K562 (cell line): ENCODE measurements at regions not wholly inside any gene's neighbourhood (a gene's known extent, or its start where the extent isn't known, plus 50 kb on each side); places are given as distances from the start of the nearest gene placed in this dataset.

ENCODE experiments used
- ATAC-seq: fragments of 200-7000 bp; cut with Tn5 transposase; 3 replicates; pipeline ENCODE4 v1.9.1; 2020; ENCODE audit warnings: moderate library complexity
- BruUV-seq: library from RNA; stranded (reverse); fragments of 400-500 nt; replicated peaks from 2 replicates; lab custom pipeline; 2021; lab: Mats Ljungman, UMichigan
- CTCF ChIA-PET: fragments of 300-600 bp; formaldehyde crosslinking; extraction: SDS; loops from one replicate; lab custom pipeline; 2021; ENCODE audit warnings: low intra/inter-chr PET ratio; lab: Yijun Ruan, JAX
- POLR2A ChIA-PET: fragments of 300-600, 350-650 bp; sonication (Branson Sonifier 250); formaldehyde crosslinking; extraction: SDS; loops from one replicate; lab custom pipeline; 2021; ENCODE audit warnings: antibody characterized with exemption, inconsistent platforms; lab: Yijun Ruan, JAX
- DNase-seq, 4 experiments: peaks; one replicate each; pipeline versions ENCODE4 v3.0.0 to v3.0.0-alpha.2; 2011 to 2018; ENCODE audit warnings: low spot score in 3 of 4, mixed read lengths in 3 of 4; ENCODE audit errors: extremely low read depth in 1 of 4
- FAIRE-seq: peaks from 2 replicates; lab custom pipeline; 2011; peaks lifted over from hg19 to GRCh38; lab: Jason Lieb, UNC
- H2AFZ ChIP-seq: 2 replicates; pipeline ENCODE4 v1.6.0; 2011; ENCODE audit warnings: low read depth, low read length, control low read depth, inconsistent platforms
- H3K27ac ChIP-seq: fragments of 200-600 bp; 3 replicates; pipeline ENCODE4 v1.8.0; 2011; ENCODE audit warnings: low read depth, mild to moderate bottlenecking, control low read depth, inconsistent platforms, low read length, moderate library complexity, mixed read lengths; ENCODE audit errors: extremely low read depth
- H3K27me3 ChIP-seq, 2 experiments: fragments of 300-600 bp in 1 of 2; 2 replicates in 1 of 2; 3 replicates in 1 of 2; pipeline versions ENCODE4 v1.6.0 to v1.8.0; 2011; ENCODE audit warnings: inconsistent platforms in 2 of 2, low read length in 2 of 2, mild to moderate bottlenecking in 1 of 2, mixed read lengths in 1 of 2, moderate library complexity in 1 of 2; ENCODE audit not compliant: control insufficient read depth in 2 of 2, insufficient read depth in 2 of 2
- H3K36me3 ChIP-seq: fragments of 300-600 bp; 3 replicates; pipeline ENCODE4 v1.8.0; 2011; ENCODE audit warnings: mild to moderate bottlenecking, low read length, inconsistent platforms; ENCODE audit not compliant: control insufficient read depth, insufficient read depth
- H3K4me1 ChIP-seq, 2 experiments: fragments of 200-600 bp in 1 of 2; replicated peaks in 1 of 2; 2 replicates in 1 of 2; 3 replicates in 1 of 2; pipeline versions ENCODE4 v1.5.1 to v1.8.0; 2011; ENCODE audit warnings: inconsistent platforms in 2 of 2, low read length in 2 of 2, mild to moderate bottlenecking in 1 of 2, mixed read lengths in 1 of 2, moderate library complexity in 1 of 2; ENCODE audit not compliant: control insufficient read depth in 2 of 2, insufficient read depth in 2 of 2
- H3K4me2 ChIP-seq: 2 replicates; pipeline ENCODE4 v1.6.1; 2011; ENCODE audit warnings: low read length, control low read depth, inconsistent platforms, mixed read lengths; ENCODE audit not compliant: insufficient read depth
- H3K4me3 ChIP-seq: fragments of 200-600 bp; sonication (generic), shearing (Covaris generic); 2 replicates; pipeline ENCODE4 v1.5.1; 2016; ENCODE audit warnings: control low read depth, inconsistent platforms
- H3K79me2 ChIP-seq: fragments of 200-600 bp; 3 replicates; pipeline ENCODE4 v1.8.0; 2011; ENCODE audit warnings: low read length, inconsistent platforms; ENCODE audit not compliant: control insufficient read depth, insufficient read depth
- H3K9ac ChIP-seq, 2 experiments: 2 replicates each; pipeline versions ENCODE4 v1.6.0 to v1.6.1; 2011; ENCODE audit warnings: low read depth in 2 of 2, low read length in 2 of 2, control low read depth in 1 of 2, inconsistent platforms in 1 of 2, mild to moderate bottlenecking in 1 of 2, mixed read lengths in 1 of 2; ENCODE audit not compliant: insufficient read depth in 1 of 2
- H3K9me1 ChIP-seq: one replicate; pipeline ENCODE4 v1.6.0; 2011; ENCODE audit warnings: inconsistent platforms, mild to moderate bottlenecking, low read length, moderate library complexity; ENCODE audit not compliant: control insufficient read depth, insufficient read depth
- H3K9me3 ChIP-seq: replicated peaks from 2 replicates; pipeline ENCODE4 v1.5.1; 2011; ENCODE audit warnings: low read depth, low read length, inconsistent platforms; ENCODE audit not compliant: control insufficient read depth, insufficient read depth
- H4K20me1 ChIP-seq: replicated peaks from 2 replicates; pipeline ENCODE4 v1.6.1; 2011; ENCODE audit warnings: low read length, inconsistent platforms, mixed read lengths; ENCODE audit not compliant: control insufficient read depth, insufficient read depth
- CBX3 ChIP-seq, 2 experiments: IDR thresholded peaks; 1 replicate in 1 of 2; 2 replicates in 1 of 2; pipeline ENCODE4 v1.6.1; 2012; ENCODE audit warnings: inconsistent platforms in 2 of 2, low read length in 2 of 2, borderline replicate concordance in 1 of 2, control low read depth in 1 of 2
- COPS2 ChIP-seq: fragments of 450-650 bp; conservative IDR thresholded peaks from 2 replicates; pipeline ENCODE4 v1.6.1; 2016; ENCODE audit warnings: mild to moderate bottlenecking, moderate library complexity
- IFI16 ChIP-seq: fragments of 250-450 bp; sonication (Bioruptor Pico); IDR thresholded peaks from 2 replicates; pipeline ENCODE4 v2.1.2; 2022; ENCODE audit warnings: mild to moderate bottlenecking, inconsistent platforms
- KDM2B ChIP-seq: fragments of 250-450 bp; sonication (Bioruptor Pico); IDR thresholded peaks from 2 replicates; pipeline ENCODE4 v1.8.0; 2021; ENCODE audit warnings: mild to moderate bottlenecking, moderate library complexity
- NONO ChIP-seq, 2 experiments: fragments of 200-400 bp in 1 of 2; fragments of 450-650 bp in 1 of 2; formaldehyde crosslinking in 1 of 2; IDR thresholded peaks; 2 replicates each; pipeline ENCODE4 v1.6.1; 2017; ENCODE audit warnings: low read depth in 2 of 2, mild to moderate bottlenecking in 2 of 2, moderate library complexity in 2 of 2, low read length in 1 of 2
- NR2C1 ChIP-seq, 2 experiments: fragments of 450-650 bp; IDR thresholded peaks; 2 replicates each; pipeline ENCODE4 v1.6.1; 2017; ENCODE audit warnings: mild to moderate bottlenecking in 2 of 2, antibody characterized with exemption in 1 of 2, inconsistent platforms in 1 of 2, missing compliant biosample characterization in 1 of 2, missing genetic modification characterization in 1 of 2
- RERE ChIP-seq: sonication (generic); formaldehyde crosslinking; IDR thresholded peaks from 2 replicates; pipeline ENCODE4 v1.8.0; 2023; ENCODE audit warnings: missing genetic modification reagents, mild to moderate bottlenecking, borderline replicate concordance
- SIN3A ChIP-seq, 2 experiments: fragments of 150-350 bp in 1 of 2; IDR thresholded peaks; 2 replicates each; pipeline ENCODE4 v1.6.1; 2011 to 2016; ENCODE audit warnings: borderline replicate concordance in 2 of 2, low read depth in 2 of 2, low read length in 2 of 2, mild to moderate bottlenecking in 2 of 2, moderate library complexity in 2 of 2; ENCODE audit not compliant: control insufficient read depth in 1 of 2
- SMAD1 ChIP-seq: fragments of 150-350 bp; IDR thresholded peaks from 2 replicates; pipeline ENCODE4 v1.6.1; 2014; ENCODE audit warnings: low read length, low read depth; ENCODE audit not compliant: partially characterized antibody
- ZNF263 ChIP-seq: sonication (generic); formaldehyde crosslinking; IDR thresholded peaks from 2 replicates; pipeline ENCODE4 v1.8.0; 2022; ENCODE audit warnings: mild to moderate bottlenecking, missing genetic modification reagents, borderline replicate concordance
- ZNF431 ChIP-seq: sonication (generic); formaldehyde crosslinking; IDR thresholded peaks from 2 replicates; pipeline ENCODE4 v1.8.0; 2022; ENCODE audit warnings: mild to moderate bottlenecking, missing genetic modification reagents
- ZZZ3 ChIP-seq: fragments of 450-650 bp; IDR thresholded peaks from 2 replicates; pipeline ENCODE4 v1.6.1; 2016; ENCODE audit warnings: antibody characterized with exemption, mild to moderate bottlenecking, moderate library complexity
- WGBS: fragments of 100-300 bp; shearing (Covaris generic); methylation state at CpG from one replicate; pipeline ENCODE4 v1.1.6; 2016; ENCODE audit warnings: low coverage, mixed read lengths; ENCODE audit not compliant: insufficient coverage; ENCODE audit errors: missing lambda C conversion rate; 5-methylcytosine and 5-hydroxymethylcytosine counted together
- in situ Hi-C: fragments of 300-500 bp; cut with MboI; formaldehyde crosslinking; loops from 4 replicates; pipeline ENCODE4 v1.15.0; 2018; ENCODE audit warnings: inconsistent platforms, mixed read lengths
- intact Hi-C: fragments of 100-400 bp; cut with micrococcal nuclease; formaldehyde crosslinking; loops from 2 replicates; pipeline ENCODE4 v1.14.2; 2022

- Histone ChIP-seq H4K20me1 (no peaks in the 10 kb centered on the region), H3K9me1 (no peaks in the 10 kb centered on the region), H3K79me2 (no peaks in the 10 kb centered on the region), H3K4me2 (no peak overlapping the region), H3K9ac (no peak overlapping the region), H3K27me3 (no peaks in the 10 kb centered on the region), H3K4me3 (no peak overlapping the region), H3K27ac (no peak overlapping the region), H3K9me3 (no peaks in the 10 kb centered on the region; the same call in 1 of the 2 replicates), H3K36me3 (no peaks in the 10 kb centered on the region), H2AFZ (no peak overlapping the region), H3K4me1 (no peaks in the 10 kb centered on the region)
- no TSS peak for BruUV-seq
- FAIRE-seq (no peak), ATAC-seq (no peak), DNase-seq (no peak)
- TF ChIP-seq NR2C1 (IDR thresholded peaks at IDR 0.05) (no peak), NR2C1 (tag; IDR thresholded peaks at IDR 0.05) (no peak), ZNF431 (CRISPR knock-in tag) (peak; percentile 96), IFI16 (no peak), SMAD1 (no peak)
- POLR2A ChIA-PET, result no interaction called here
- CTCF ChIA-PET, result no interaction called here
- in situ Hi-C loops, result no loop called here
- 3% methylated on average over 6 of the region's 6 CpGs for WGBS
- intact Hi-C loops, result no loop called here
Measured at GRCh38 chr7:119522698-119523097, 750.3 kb upstream of the KCND2 start.

- Histone ChIP-seq H3K4me3 (no peak overlapping the region), H3K36me3 (no peaks in the 10 kb centered on the region), H3K4me1 (no peaks in the 10 kb centered on the region), H3K79me2 (no peaks in the 10 kb centered on the region), H3K9me1 (no peaks in the 10 kb centered on the region), H3K27me3 (no peaks in the 10 kb centered on the region), H3K9me3 (0 out of 2 replicates have a peak, but pooled peaks cover 2% of the 10 kb centered on the region), H3K4me2 (no peak overlapping the region), H3K27ac (no peak overlapping the region), H2AFZ (no peak overlapping the region), H4K20me1 (no peaks in the 10 kb centered on the region), H3K9ac (no peak overlapping the region)
- intact Hi-C loops, result no loop called here
- ATAC-seq, result no peak
- in situ Hi-C loops, result no loop called here
- CTCF ChIA-PET, result no interaction called here
- TF ChIP-seq CBX3 (IDR thresholded peaks at IDR 0.05; ENCODE audit: borderline replicate concordance in 1 of 2, low read length in 2 of 2) (no peak), NONO (IDR thresholded peaks at IDR 0.05; ENCODE audit: low read depth in 2 of 2, low read length in 1 of 2) (no peak), ZNF263 (no peak), KDM2B (no peak), SIN3A (IDR thresholded peaks at IDR 0.05; ENCODE audit: borderline replicate concordance in 2 of 2, control insufficient read depth in 1 of 2, low read depth in 2 of 2, low read length in 2 of 2) (no peak), ZZZ3 (no peak), COPS2 (no peak), RERE (CRISPR knock-in tag) (no peak)
- POLR2A ChIA-PET, result interaction anchor here (2.1 kb wide), 1 partner anchor 9 kb away, joined by 6 read pairs; no protein-coding TSS in a partner anchor
- DNase-seq, result no peak
- BruUV-seq, result no TSS peak
- no peak for FAIRE-seq
Measured at GRCh38 chr7:119545118-119545517, 727.9 kb upstream of the KCND2 start.
